ENCODE measurements at regions not wholly inside any gene's neighbourhood (a gene's known extent, or its start where the extent isn't known, plus 50 kb on each side); places are given as distances from the start of the nearest gene placed in this dataset.

DNA sequence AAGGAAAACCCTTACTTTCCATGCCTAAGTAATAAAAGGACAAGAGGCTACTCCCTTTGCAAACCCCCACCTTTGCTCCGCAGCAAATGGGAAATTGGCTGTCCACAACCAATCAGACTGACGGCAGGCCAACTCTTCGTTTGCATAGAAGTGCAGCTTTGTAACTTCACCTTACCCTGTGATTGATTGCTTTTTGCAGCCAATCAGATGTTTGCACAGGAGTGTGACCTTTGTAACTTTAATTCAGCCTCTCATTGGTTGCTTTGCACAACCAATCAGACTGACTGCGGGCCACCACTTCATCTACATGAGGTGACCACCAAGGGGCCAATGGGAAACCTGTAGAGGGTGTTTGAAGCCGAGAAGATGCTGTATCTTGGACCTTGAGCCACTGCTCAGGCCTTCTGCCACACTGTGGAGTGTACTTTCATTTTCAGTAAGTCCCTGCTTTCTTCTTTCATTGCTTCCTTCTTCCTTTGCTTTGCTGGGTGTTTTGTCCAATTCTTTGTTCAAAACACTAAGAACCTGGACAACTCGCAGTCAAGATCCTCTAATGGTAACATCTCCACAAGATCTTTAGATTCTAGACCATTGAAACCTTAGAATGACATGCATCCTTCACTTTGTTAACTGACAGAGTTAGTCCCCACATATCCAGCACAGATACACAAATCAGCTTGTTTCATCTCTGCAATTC lies 51.3 kb upstream of the FREM1 start (continued):
- TF ChIP-seq ATF7 (IDR thresholded peaks at IDR 0.05) (no peak), ATF7 (CRISPR knock-in tag; IDR thresholded peaks at IDR 0.05) (no peak), SP2 (CRISPR knock-in tag; IDR thresholded peaks at IDR 0.05) (peak; percentile 76), ZNF460 (CRISPR knock-in tag; IDR thresholded peaks at IDR 0.05; ENCODE audit: borderline replicate concordance) (no peak), GABPA (IDR thresholded peaks at IDR 0.05; ENCODE audit: low read depth, low read length) (no peak), GABPA (CRISPR knock-in tag; IDR thresholded peaks at IDR 0.05; ENCODE audit: low read depth) (peak; percentile 13; the same call in 1 of the 2 replicates), ARHGAP35 (CRISPR knock-in tag; IDR thresholded peaks at IDR 0.05; ENCODE audit: borderline replicate concordance) (no peak), ZIK1 (CRISPR knock-in tag; IDR thresholded peaks at IDR 0.05; ENCODE audit: borderline replicate concordance, low read depth) (no peak), ZNF468 (CRISPR knock-in tag; IDR thresholded peaks at IDR 0.05) (no peak), NCOR1 (IDR thresholded peaks at IDR 0.05; ENCODE audit: borderline replicate concordance, low read length) (peak; percentile 82; the same call in 1 of the 2 replicates), KMT2A (CRISPR knock-in tag; IDR thresholded peaks at IDR 0.05) (0 out of 2 replicates have a peak, but pooled peaks have one; percentile 9), ZNF296 (CRISPR knock-in tag; conservative IDR thresholded peaks at IDR 0.05) (no peak), REST (IDR thresholded peaks at IDR 0.05; ENCODE audit: borderline replicate concordance in 1 of 2, low read depth in 1 of 2, low read length in 2 of 2) (peak in 1 of 2 experiments; percentile 62; a peak in 2 of 4 replicates), ZEB1 (IDR thresholded peaks at IDR 0.05; ENCODE audit: insufficient replicate concordance, low read depth) (peak; percentile 18), MED1 (CRISPR knock-in tag; IDR thresholded peaks at IDR 0.05) (peak; percentile 80), BORCS8-MEF2B (CRISPR knock-in tag; IDR thresholded peaks at IDR 0.05) (no peak), ZNF224 (CRISPR knock-in tag; IDR thresholded peaks at IDR 0.05) (no peak)
- TF ChIP-seq, protein P1, sequence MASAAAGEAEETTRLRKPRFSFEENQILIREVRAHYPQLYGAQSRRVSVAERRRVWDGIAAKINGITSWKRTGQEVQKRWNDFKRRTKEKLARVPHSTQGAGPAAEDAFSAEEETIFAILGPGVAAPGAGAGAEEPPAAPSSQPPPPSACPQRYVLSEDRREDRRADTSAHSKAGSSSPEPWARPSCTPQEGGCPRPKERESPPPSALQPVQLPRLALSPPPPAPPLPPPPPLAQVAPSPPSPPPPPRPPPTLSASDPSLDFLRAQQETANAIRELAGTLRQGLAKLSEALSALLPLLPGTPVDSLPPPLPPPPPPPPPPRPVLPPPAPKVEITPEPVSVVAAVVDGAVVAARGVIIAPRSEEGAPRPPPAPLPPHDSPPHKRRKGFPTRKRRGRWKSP (CRISPR knock-in tag; IDR thresholded peaks at IDR 0.05), result peak; percentile 37; the same call in 1 of the 2 replicates
- TF ChIP-seq, protein P2, sequence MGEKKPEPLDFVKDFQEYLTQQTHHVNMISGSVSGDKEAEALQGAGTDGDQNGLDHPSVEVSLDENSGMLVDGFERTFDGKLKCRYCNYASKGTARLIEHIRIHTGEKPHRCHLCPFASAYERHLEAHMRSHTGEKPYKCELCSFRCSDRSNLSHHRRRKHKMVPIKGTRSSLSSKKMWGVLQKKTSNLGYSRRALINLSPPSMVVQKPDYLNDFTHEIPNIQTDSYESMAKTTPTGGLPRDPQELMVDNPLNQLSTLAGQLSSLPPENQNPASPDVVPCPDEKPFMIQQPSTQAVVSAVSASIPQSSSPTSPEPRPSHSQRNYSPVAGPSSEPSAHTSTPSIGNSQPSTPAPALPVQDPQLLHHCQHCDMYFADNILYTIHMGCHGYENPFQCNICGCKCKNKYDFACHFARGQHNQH (CRISPR knock-in tag; IDR thresholded peaks at IDR 0.05), result peak; percentile 40; the same call in 1 of the 2 replicates
- TF ChIP-seq, protein P3, sequence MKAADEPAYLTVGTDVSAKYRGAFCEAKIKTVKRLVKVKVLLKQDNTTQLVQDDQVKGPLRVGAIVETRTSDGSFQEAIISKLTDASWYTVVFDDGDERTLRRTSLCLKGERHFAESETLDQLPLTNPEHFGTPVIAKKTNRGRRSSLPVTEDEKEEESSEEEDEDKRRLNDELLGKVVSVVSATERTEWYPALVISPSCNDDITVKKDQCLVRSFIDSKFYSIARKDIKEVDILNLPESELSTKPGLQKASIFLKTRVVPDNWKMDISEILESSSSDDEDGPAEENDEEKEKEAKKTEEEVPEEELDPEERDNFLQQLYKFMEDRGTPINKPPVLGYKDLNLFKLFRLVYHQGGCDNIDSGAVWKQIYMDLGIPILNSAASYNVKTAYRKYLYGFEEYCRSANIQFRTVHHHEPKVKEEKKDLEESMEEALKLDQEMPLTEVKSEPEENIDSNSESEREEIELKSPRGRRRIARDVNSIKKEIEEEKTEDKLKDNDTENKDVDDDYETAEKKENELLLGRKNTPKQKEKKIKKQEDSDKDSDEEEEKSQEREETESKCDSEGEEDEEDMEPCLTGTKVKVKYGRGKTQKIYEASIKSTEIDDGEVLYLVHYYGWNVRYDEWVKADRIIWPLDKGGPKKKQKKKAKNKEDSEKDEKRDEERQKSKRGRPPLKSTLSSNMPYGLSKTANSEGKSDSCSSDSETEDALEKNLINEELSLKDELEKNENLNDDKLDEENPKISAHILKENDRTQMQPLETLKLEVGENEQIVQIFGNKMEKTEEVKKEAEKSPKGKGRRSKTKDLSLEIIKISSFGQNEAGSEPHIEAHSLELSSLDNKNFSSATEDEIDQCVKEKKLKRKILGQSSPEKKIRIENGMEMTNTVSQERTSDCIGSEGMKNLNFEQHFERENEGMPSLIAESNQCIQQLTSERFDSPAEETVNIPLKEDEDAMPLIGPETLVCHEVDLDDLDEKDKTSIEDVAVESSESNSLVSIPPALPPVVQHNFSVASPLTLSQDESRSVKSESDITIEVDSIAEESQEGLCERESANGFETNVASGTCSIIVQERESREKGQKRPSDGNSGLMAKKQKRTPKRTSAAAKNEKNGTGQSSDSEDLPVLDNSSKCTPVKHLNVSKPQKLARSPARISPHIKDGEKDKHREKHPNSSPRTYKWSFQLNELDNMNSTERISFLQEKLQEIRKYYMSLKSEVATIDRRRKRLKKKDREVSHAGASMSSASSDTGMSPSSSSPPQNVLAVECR (CRISPR knock-in tag; IDR thresholded peaks at IDR 0.05; ENCODE audit: borderline replicate concordance), result peak; percentile 60; the same call in 1 of the 2 replicates

Measured in HepG2 (cell line).